ENCODE measurements at regions not wholly inside any gene's neighbourhood (a gene's known extent, or its start where the extent isn't known, plus 50 kb on each side); places are given as distances from the start of the nearest gene placed in this dataset.

DNA sequence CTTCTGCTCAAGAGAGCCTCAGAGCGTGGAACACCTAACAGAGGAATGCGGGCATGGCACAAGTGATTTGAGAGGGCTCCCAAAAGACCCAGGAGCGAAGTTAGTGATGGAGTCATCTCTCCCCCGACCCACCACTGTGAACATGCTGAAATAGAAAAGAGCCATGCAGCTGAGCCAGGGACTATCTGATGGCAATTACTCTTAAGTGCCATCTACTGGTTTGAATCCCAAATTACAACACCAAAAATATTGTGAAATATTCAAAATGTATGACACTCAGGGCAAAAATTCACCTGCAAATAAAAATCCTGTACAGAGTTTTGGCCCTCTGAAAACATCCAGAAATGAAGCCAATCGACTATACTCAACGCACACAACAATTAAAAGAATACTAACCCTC, 2038.9 kb upstream of the ADGRL3 start:
- TF ChIP-seq CTCF (IDR thresholded peaks at IDR 0.05; ENCODE audit: extremely low read depth in 1 of 2, insufficient read depth in 1 of 2, low read depth in 1 of 2, low read length in 2 of 2) (no peak), JUN (IDR thresholded peaks at IDR 0.05; ENCODE audit: borderline replicate concordance, insufficient read depth, insufficient read length, low read depth) (no peak), POLR2A (IDR thresholded peaks at IDR 0.05; ENCODE audit: low read depth, low read length) (no peak)
